SK-N-SH treated with all-trans-retinoic acid at 6 μM for 48 hours (cell line): ENCODE measurements at regions not wholly inside any gene's neighbourhood (a gene's known extent, or its start where the extent isn't known, plus 50 kb on each side); places are given as distances from the start of the nearest gene placed in this dataset.
"Not testable (repeated sequence)": the region's sequence is repeated elsewhere in the genome, so short reads cannot be mapped to it uniquely, and the experiment has no call there.

ENCODE experiments used
- ATAC-seq: fragments of 200-7000 bp; cut with Tn5 transposase; 3 replicates; pipeline ENCODE4 v1.9.1; 2020; ENCODE audit warnings: mild to moderate bottlenecking, moderate library complexity
- BACH2 ChIP-seq: fragments of 250-450 bp; sonication (Bioruptor Pico); IDR thresholded peaks from 2 replicates; pipeline ENCODE4 v1.9.0; 2021; ENCODE audit warnings: mild to moderate bottlenecking, borderline replicate concordance
- CSDC2 ChIP-seq: fragments of 250-450 bp; sonication (Bioruptor Pico); IDR thresholded peaks from 2 replicates; pipeline ENCODE4 v1.5.0; 2020; ENCODE audit warnings: mild to moderate bottlenecking, moderate library complexity
- ESRRG ChIP-seq: fragments of 250-450 bp; sonication (Bioruptor Pico); IDR thresholded peaks from 2 replicates; pipeline ENCODE4 v1.6.1; 2021; ENCODE audit warnings: mild to moderate bottlenecking
- GLIS3 ChIP-seq: fragments of 250-450 bp; sonication (Bioruptor Pico); IDR thresholded peaks from 2 replicates; pipeline ENCODE4 v1.5.0; 2020; ENCODE audit warnings: mild to moderate bottlenecking, moderate library complexity
- ISL1 ChIP-seq: fragments of 250-450 bp; sonication (Bioruptor Pico); IDR thresholded peaks from 2 replicates; pipeline ENCODE4 v2.1.2; 2022; ENCODE audit warnings: mild to moderate bottlenecking, moderate library complexity
- OSR1 ChIP-seq: fragments of 250-450 bp; sonication (Bioruptor Pico); IDR thresholded peaks from 2 replicates; pipeline ENCODE4 v1.8.0; 2022; ENCODE audit warnings: moderate library complexity, mild to moderate bottlenecking, inconsistent platforms
- PPARA ChIP-seq: fragments of 250-450 bp; sonication (Bioruptor Pico); IDR thresholded peaks from 2 replicates; pipeline ENCODE4 v1.5.0; 2020; ENCODE audit warnings: mild to moderate bottlenecking, borderline replicate concordance
- RARB ChIP-seq: fragments of 250-450 bp; sonication (Bioruptor Pico); IDR thresholded peaks from 2 replicates; pipeline ENCODE4 v1.8.0; 2021; ENCODE audit warnings: mild to moderate bottlenecking, moderate library complexity
- SNAI2 ChIP-seq: fragments of 250-450 bp; sonication (Bioruptor Pico); IDR thresholded peaks from 2 replicates; pipeline ENCODE4 v1.5.0; 2020; ENCODE audit warnings: mild to moderate bottlenecking, moderate library complexity
- TCF4 ChIP-seq: fragments of 250-450 bp; sonication (Bioruptor Pico); IDR thresholded peaks from 2 replicates; pipeline ENCODE4 v1.8.0; 2021; ENCODE audit warnings: mild to moderate bottlenecking, moderate library complexity, borderline replicate concordance
- ZFP3 ChIP-seq: fragments of 250-450 bp; sonication (Bioruptor Pico); IDR thresholded peaks from 2 replicates; pipeline ENCODE4 v1.5.0; 2020; ENCODE audit warnings: mild to moderate bottlenecking, moderate library complexity
- ZFP30 ChIP-seq: fragments of 450-650 bp; formaldehyde crosslinking; IDR thresholded peaks from 2 replicates; pipeline ENCODE4 v1.5.0; 2022; ENCODE audit warnings: mild to moderate bottlenecking, moderate library complexity
- ZNF565 ChIP-seq: fragments of 450-650 bp; formaldehyde crosslinking; conservative IDR thresholded peaks from 2 replicates; pipeline ENCODE4 v1.5.0; 2020; ENCODE audit warnings: low read depth, mild to moderate bottlenecking, moderate library complexity
- ZNF70 ChIP-seq: fragments of 450-650 bp; formaldehyde crosslinking; IDR thresholded peaks from 2 replicates; pipeline ENCODE4 v1.5.0; 2020; ENCODE audit warnings: mild to moderate bottlenecking, moderate library complexity
- TF ChIP-seq, protein P1 (sequence below): fragments of 250-450 bp; sonication (Bioruptor Pico); IDR thresholded peaks from 2 replicates; pipeline ENCODE4 v1.8.0; 2020; ENCODE audit warnings: mild to moderate bottlenecking, moderate library complexity, borderline replicate concordance
- TF ChIP-seq, protein P2 (sequence below): fragments of 250-450 bp; sonication (Bioruptor Pico); IDR thresholded peaks from 2 replicates; pipeline ENCODE4 v1.8.0; 2021; ENCODE audit warnings: low read depth, mild to moderate bottlenecking, moderate library complexity, borderline replicate concordance
- TF ChIP-seq, protein P3 (sequence below): fragments of 250-450 bp; sonication (Bioruptor Pico); IDR thresholded peaks from 2 replicates; pipeline ENCODE4 v1.5.1; 2020; ENCODE audit warnings: low read depth, mild to moderate bottlenecking, moderate library complexity
- TF ChIP-seq, protein P4 (sequence below): fragments of 250-450 bp; sonication (Bioruptor Pico); IDR thresholded peaks from 2 replicates; pipeline ENCODE4 v1.5.0; 2020; ENCODE audit warnings: mild to moderate bottlenecking, moderate library complexity

DNA sequence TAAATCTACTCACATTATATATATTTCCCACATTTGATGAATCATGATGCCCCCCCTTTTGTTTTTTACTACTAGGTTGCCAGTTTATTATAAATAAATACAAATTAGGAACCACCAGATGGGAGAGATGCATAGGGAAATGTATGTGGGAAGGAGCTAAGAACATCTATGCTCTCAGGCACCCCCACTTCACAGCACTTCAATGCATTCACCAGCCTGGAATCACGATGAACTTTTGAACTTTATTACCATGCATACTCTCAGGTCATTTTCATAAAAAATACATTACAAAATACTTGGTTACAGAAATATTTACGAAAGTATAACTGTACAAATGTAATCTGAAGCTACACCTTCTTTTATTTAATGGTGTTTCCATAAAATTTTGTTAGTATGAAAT, 988.0 kb upstream of the EPHA6 start:
- TF ChIP-seq, protein P1, sequence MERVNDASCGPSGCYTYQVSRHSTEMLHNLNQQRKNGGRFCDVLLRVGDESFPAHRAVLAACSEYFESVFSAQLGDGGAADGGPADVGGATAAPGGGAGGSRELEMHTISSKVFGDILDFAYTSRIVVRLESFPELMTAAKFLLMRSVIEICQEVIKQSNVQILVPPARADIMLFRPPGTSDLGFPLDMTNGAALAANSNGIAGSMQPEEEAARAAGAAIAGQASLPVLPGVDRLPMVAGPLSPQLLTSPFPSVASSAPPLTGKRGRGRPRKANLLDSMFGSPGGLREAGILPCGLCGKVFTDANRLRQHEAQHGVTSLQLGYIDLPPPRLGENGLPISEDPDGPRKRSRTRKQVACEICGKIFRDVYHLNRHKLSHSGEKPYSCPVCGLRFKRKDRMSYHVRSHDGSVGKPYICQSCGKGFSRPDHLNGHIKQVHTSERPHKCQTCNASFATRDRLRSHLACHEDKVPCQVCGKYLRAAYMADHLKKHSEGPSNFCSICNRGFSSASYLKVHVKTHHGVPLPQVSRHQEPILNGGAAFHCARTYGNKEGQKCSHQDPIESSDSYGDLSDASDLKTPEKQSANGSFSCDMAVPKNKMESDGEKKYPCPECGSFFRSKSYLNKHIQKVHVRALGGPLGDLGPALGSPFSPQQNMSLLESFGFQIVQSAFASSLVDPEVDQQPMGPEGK (CRISPR knock-in tag) = no peak
- no peak for TF ChIP-seq ISL1 (CRISPR knock-in tag)
- no peak for TF ChIP-seq ESRRG (CRISPR knock-in tag)
- TF ChIP-seq BACH2 (CRISPR knock-in tag) = no peak
- no peak for ATAC-seq

DNA sequence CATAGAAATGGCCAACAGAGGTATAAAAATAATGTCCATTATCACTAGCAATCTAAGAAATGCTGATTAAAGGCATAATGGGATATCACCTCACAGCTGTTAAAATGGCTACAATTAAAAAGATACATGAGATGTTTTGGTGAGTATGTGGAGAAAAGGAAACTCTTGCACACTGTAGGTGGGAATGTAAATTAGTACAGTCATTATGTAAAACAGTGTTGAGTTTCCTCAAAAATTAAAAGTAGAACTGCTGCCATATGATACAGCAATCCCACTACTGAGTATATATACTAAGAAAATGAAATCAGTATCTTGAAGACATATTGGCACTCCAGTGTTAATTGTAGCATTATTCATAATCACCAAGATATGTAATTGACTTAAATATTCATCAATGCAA, 982.2 kb upstream of the EPHA6 start:
- no peak for TF ChIP-seq SNAI2 (CRISPR knock-in tag)
- no peak for TF ChIP-seq ZNF565 (CRISPR knock-in tag)
- no peak for TF ChIP-seq OSR1
- no peak for TF ChIP-seq TCF4 (CRISPR knock-in tag)
- no peak for TF ChIP-seq CSDC2 (CRISPR knock-in tag)
- no peak for TF ChIP-seq RARB (CRISPR knock-in tag)
- no peak for TF ChIP-seq ESRRG (CRISPR knock-in tag)
- TF ChIP-seq GLIS3 (CRISPR knock-in tag) = no peak
- TF ChIP-seq, protein P2, sequence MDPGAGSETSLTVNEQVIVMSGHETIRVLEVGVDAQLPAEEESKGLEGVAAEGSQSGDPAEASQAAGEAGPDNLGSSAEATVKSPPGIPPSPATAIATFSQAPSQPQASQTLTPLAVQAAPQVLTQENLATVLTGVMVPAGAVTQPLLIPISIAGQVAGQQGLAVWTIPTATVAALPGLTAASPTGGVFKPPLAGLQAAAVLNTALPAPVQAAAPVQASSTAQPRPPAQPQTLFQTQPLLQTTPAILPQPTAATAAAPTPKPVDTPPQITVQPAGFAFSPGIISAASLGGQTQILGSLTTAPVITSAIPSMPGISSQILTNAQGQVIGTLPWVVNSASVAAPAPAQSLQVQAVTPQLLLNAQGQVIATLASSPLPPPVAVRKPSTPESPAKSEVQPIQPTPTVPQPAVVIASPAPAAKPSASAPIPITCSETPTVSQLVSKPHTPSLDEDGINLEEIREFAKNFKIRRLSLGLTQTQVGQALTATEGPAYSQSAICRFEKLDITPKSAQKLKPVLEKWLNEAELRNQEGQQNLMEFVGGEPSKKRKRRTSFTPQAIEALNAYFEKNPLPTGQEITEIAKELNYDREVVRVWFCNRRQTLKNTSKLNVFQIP = no peak
- TF ChIP-seq, protein P3, sequence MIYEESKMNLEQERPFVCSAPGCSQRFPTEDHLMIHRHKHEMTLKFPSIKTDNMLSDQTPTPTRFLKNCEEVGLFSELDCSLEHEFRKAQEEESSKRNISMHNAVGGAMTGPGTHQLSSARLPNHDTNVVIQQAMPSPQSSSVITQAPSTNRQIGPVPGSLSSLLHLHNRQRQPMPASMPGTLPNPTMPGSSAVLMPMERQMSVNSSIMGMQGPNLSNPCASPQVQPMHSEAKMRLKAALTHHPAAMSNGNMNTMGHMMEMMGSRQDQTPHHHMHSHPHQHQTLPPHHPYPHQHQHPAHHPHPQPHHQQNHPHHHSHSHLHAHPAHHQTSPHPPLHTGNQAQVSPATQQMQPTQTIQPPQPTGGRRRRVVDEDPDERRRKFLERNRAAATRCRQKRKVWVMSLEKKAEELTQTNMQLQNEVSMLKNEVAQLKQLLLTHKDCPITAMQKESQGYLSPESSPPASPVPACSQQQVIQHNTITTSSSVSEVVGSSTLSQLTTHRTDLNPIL (CRISPR knock-in tag) = no peak
- TF ChIP-seq ZNF70 = no peak
- TF ChIP-seq ZFP30 (CRISPR knock-in tag) = no peak
- TF ChIP-seq, protein P4, sequence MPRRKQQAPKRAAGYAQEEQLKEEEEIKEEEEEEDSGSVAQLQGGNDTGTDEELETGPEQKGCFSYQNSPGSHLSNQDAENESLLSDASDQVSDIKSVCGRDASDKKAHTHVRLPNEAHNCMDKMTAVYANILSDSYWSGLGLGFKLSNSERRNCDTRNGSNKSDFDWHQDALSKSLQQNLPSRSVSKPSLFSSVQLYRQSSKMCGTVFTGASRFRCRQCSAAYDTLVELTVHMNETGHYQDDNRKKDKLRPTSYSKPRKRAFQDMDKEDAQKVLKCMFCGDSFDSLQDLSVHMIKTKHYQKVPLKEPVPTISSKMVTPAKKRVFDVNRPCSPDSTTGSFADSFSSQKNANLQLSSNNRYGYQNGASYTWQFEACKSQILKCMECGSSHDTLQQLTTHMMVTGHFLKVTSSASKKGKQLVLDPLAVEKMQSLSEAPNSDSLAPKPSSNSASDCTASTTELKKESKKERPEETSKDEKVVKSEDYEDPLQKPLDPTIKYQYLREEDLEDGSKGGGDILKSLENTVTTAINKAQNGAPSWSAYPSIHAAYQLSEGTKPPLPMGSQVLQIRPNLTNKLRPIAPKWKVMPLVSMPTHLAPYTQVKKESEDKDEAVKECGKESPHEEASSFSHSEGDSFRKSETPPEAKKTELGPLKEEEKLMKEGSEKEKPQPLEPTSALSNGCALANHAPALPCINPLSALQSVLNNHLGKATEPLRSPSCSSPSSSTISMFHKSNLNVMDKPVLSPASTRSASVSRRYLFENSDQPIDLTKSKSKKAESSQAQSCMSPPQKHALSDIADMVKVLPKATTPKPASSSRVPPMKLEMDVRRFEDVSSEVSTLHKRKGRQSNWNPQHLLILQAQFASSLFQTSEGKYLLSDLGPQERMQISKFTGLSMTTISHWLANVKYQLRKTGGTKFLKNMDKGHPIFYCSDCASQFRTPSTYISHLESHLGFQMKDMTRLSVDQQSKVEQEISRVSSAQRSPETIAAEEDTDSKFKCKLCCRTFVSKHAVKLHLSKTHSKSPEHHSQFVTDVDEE (CRISPR knock-in tag) = no peak
- TF ChIP-seq, protein P1 (CRISPR knock-in tag) = no peak
- TF ChIP-seq ZFP3 = no peak
- TF ChIP-seq PPARA (CRISPR knock-in tag) = no peak
- ATAC-seq = no peak

DNA sequence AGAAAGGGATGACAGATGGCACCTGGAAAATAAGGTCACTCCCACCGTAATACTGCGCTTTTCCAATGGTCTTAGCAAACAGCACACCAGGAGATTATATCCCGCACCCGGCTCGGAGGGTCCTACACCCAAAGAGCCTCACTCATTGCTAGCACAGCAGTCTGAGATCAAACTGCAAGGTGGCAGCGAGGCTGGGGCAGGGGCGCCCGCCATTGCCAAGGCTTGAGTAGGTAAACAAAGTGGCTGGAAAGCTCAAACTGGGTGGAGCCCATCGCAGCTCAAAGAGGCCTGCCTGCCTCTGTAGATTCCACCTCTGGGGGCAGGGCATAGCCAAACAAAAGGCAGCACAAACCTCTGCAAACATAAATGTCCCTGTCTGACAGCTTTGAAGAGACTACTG, 953.8 kb upstream of the EPHA6 start:
- not testable (repeated sequence) for ATAC-seq

DNA sequence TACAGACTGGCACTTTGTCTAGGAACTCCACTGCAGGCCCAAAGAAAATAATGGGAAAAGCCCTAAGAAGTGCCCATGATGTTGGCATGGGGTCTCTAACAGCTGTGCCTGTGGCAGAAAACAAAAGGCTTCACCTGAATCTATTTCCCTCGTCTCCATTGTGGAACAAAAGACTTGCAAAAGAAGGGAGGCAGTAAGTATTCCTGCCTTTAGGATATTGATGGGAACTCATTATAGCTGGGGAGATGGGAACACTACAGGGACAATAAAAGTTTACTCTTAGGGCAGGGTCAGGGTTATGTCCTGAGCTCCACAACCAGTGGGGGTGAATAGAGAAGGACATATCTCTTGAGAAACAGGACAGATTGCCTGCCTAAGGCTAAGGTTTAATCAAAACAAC, 930.6 kb upstream of the EPHA6 start:
- TF ChIP-seq CSDC2 (CRISPR knock-in tag) (no peak), TCF4 (CRISPR knock-in tag) (no peak), PPARA (CRISPR knock-in tag) (no peak), ZNF565 (CRISPR knock-in tag) (no peak), ZFP3 (no peak), ISL1 (CRISPR knock-in tag) (no peak)
- TF ChIP-seq, all 23 proteins: peak for 0
- ATAC-seq = no peak
